Spleen (tissue), 11 donors: ENCODE measurements at regions not wholly inside any gene's neighbourhood (a gene's known extent, or its start where the extent isn't known, plus 50 kb on each side); places are given as distances from the start of the nearest gene placed in this dataset.

Source experiments
- DNase-seq: peaks from one replicate; pipeline ENCODE4 v3.0.0-alpha.2; 2020
- H3K27ac ChIP-seq, 8 donors: fragments of 200-600 bp; sonication (generic) in 7 of 8; 1 replicate in 4 of 8; 2 replicates in 4 of 8; pipeline versions ENCODE4 v1.5.0 to v1.8.0; 2016 to 2021; ENCODE audit warnings: inconsistent platforms in 4 of 8, mild to moderate bottlenecking in 4 of 8, moderate library complexity in 1 of 8
- H3K27me3 ChIP-seq, 7 donors: fragments of 200-600 bp; sonication (generic) in 6 of 7; replicated peaks in 1 of 7; 1 replicate in 4 of 7; 2 replicates in 3 of 7; pipeline versions ENCODE4 v1.5.0 to v1.8.0; 2016 to 2021; ENCODE audit warnings: inconsistent platforms in 3 of 7, mild to moderate bottlenecking in 1 of 7
- H3K36me3 ChIP-seq, 6 donors: fragments of 200-600 bp; sonication (generic) in 5 of 6; 1 replicate in 4 of 6; 2 replicates in 2 of 6; pipeline versions ENCODE4 v1.5.0 to v1.8.0; 2016 to 2021; ENCODE audit warnings: inconsistent platforms in 2 of 6
- H3K4me1 ChIP-seq, 6 donors: fragments of 200-600 bp; sonication (generic) in 5 of 6; 1 replicate in 3 of 6; 2 replicates in 3 of 6; pipeline versions ENCODE4 v1.5.0 to v1.8.0; 2016 to 2021; ENCODE audit warnings: inconsistent platforms in 3 of 6
- H3K4me3 ChIP-seq, 8 donors: fragments of 200-600 bp; sonication (generic) in 7 of 8; 1 replicate in 4 of 8; 2 replicates in 4 of 8; pipeline versions ENCODE4 v1.5.0 to v1.8.0; 2016 to 2021; ENCODE audit warnings: inconsistent platforms in 4 of 8, mild to moderate bottlenecking in 4 of 8, moderate library complexity in 2 of 8
- H3K9me3 ChIP-seq, 8 donors: fragments of 200-600 bp; sonication (generic) in 7 of 8; 1 replicate in 4 of 8; 2 replicates in 4 of 8; pipeline versions ENCODE4 v1.5.0 to v1.8.0; 2016 to 2021; ENCODE audit warnings: inconsistent platforms in 4 of 8
- POLR2A ChIP-seq, 3 donors: fragments of 450-650 bp; IDR thresholded peaks; one replicate each; pipeline ENCODE4 v1.5.1; 2017; ENCODE audit warnings: antibody characterized with exemption in 3 of 3, mild to moderate bottlenecking in 1 of 3
- POLR2AphosphoS5 ChIP-seq, 3 donors: sonication (generic); formaldehyde crosslinking; IDR thresholded peaks; one replicate each; pipeline ENCODE4 v1.5.1; 2017; ENCODE audit warnings: antibody characterized with exemption in 3 of 3
- WGBS, 5 donors: extraction: QIAGEN DNeasy Blood & Tissue Kit in 3 of 5; methylation state at CpG; one replicate each; pipeline versions ENCODE4 v1.1.5 to v1.1.7; 2013 to 2018; 5-methylcytosine and 5-hydroxymethylcytosine counted together
- intact Hi-C: fragments of 100-400 bp; cut with DNase I; formaldehyde crosslinking; loops from one replicate; pipeline ENCODE4 v1.15.0; 2023; ENCODE audit warnings: low total_unique reads
- TF ChIP-seq, protein P1 (sequence below), 11 experiments: fragments of 200-600 bp in 7 of 11; fragments of 450-650 bp in 4 of 11; sonication (generic) in 4 of 11; IDR thresholded peaks in 8 of 11; conservative IDR thresholded peaks in 3 of 11; 1 replicate in 7 of 11; 2 replicates in 4 of 11; pipeline versions ENCODE4 v1.4.0 to v1.8.0; 2016 to 2021; ENCODE audit warnings: antibody characterized with exemption in 11 of 11, inconsistent platforms in 4 of 11, mild to moderate bottlenecking in 1 of 11
- donor health status: healthy with polysubstance abuse.
- donor health status: DM: no; HTN: no; CAD: no; lungs with moderate emphysema.
- donor health status: DM: no; HTN: no; CAD: no.
- donor health status: Bipolar disorder and iron deficiency.
- donor health status: healthy.
- donor health status: DM: no; HTN: no; CAD: no.
- donor health status: DM: yes; HTN: yes; CAD: no.

DNA sequence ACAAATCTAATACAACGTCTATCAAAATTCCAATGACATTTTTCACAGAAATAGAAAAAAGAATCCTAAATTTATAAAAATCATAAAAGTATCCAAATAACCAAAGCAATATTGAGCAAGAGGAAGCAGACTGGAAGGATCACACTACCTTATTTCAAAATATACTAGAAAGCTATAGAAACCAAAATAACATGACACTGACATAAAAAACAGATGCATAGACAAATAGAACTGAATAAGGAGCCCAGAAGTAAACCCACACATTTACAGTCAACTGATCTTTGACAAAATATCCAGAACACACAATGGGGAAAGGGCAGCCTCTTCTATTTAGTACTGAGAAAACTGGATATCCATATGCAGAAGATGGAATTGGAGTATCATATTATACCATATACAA, 217.5 kb downstream of the MACC1 start:
- no peaks in the 10 kb centered on the region for H3K27me3 ChIP-seq
- H3K4me1 ChIP-seq: no peaks in the 10 kb centered on the region
- TF ChIP-seq POLR2A (IDR thresholded peaks at IDR 0.05) (no peak), POLR2AphosphoS5 (IDR thresholded peaks at IDR 0.05) (no peak)
- TF ChIP-seq, protein P1, sequence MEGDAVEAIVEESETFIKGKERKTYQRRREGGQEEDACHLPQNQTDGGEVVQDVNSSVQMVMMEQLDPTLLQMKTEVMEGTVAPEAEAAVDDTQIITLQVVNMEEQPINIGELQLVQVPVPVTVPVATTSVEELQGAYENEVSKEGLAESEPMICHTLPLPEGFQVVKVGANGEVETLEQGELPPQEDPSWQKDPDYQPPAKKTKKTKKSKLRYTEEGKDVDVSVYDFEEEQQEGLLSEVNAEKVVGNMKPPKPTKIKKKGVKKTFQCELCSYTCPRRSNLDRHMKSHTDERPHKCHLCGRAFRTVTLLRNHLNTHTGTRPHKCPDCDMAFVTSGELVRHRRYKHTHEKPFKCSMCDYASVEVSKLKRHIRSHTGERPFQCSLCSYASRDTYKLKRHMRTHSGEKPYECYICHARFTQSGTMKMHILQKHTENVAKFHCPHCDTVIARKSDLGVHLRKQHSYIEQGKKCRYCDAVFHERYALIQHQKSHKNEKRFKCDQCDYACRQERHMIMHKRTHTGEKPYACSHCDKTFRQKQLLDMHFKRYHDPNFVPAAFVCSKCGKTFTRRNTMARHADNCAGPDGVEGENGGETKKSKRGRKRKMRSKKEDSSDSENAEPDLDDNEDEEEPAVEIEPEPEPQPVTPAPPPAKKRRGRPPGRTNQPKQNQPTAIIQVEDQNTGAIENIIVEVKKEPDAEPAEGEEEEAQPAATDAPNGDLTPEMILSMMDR (IDR thresholded peaks at IDR 0.05 in 8 of 11, conservative IDR thresholded peaks at IDR 0.05 in 3 of 11): no peak
- no peaks in the 10 kb centered on the region for H3K9me3 ChIP-seq
- intact Hi-C loops: no loop called here
- no peak overlapping the region for H3K4me3 ChIP-seq
- 80 to 90% (median 86%) methylated on average over 1 of the region's 1 CpG for WGBS, 5 donors
- H3K36me3 ChIP-seq: no peaks in the 10 kb centered on the region
- DNase-seq: no peak
- no peak overlapping the region for H3K27ac ChIP-seq

DNA sequence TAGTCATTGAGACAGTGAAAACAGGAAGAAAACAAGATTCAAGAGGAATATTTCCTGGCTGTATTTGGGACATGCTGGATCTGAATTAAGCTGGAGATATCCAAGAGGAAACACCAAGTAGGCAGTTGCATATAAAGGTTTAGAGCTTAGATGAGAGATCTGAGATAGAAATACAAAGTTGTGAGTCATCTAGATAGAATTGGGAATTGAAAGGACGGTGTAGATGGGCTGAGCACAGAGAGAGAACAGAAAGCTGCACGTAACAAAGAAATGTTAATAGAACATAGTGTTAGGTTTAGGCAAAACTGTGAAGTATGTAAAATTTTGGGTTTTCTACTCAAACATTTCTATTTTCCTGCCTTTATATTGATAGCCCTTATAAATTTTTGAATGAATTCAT, 218.5 kb upstream of the TMEM196 start:
- 68 to 89% (median 76%) methylated on average over 2 of the region's 2 CpGs for whole genome bisulfite sequencing, 5 donors
- Histone ChIP-seq H3K36me3 (no peaks in the 10 kb centered on the region), H3K4me1 (no peaks in the 10 kb centered on the region), H3K27ac (no peak overlapping the region), H3K27me3 (no peaks in the 10 kb centered on the region), H3K4me3 (no peak overlapping the region), H3K9me3 (no peaks in the 10 kb centered on the region)
- DNase-seq: no peak
- TF ChIP-seq, protein P1 (IDR thresholded peaks at IDR 0.05 in 8 of 11, conservative IDR thresholded peaks at IDR 0.05 in 3 of 11): no peak
- TF ChIP-seq POLR2AphosphoS5 (IDR thresholded peaks at IDR 0.05): no peak
- TF ChIP-seq POLR2A (IDR thresholded peaks at IDR 0.05): no peak
- intact Hi-C loops: no loop called here

DNA sequence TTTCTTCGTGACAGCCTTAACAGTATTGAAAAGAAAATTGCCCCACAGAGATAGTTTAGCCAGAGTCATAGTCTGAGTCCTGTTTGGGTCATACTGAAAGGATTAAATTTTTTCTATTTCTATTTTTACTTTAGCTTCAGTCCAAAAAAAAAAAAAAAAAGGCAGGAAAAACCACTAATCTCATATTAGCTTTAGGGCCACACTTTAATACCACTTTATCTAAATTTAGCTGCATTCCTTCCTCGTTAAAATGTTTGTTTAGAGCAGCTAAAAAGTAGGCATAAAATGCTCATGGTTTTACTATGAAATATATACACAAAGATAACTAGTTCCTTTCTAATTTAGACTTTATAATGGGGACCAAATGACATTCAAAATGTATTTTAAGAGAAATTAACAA, 216.5 kb upstream of the TMEM196 start:
- Histone ChIP-seq H3K4me1 (no peaks in the 10 kb centered on the region), H3K27ac (no peak overlapping the region), H3K36me3 (no peaks in the 10 kb centered on the region), H3K4me3 (no peak overlapping the region), H3K9me3 (no peaks in the 10 kb centered on the region), H3K27me3 (no peaks in the 10 kb centered on the region)
- no peak for DNase-seq
- 61 to 75% (median 65%) methylated on average over 2 of the region's 2 CpGs for WGBS, 5 donors
- intact Hi-C loops: no loop called here
- TF ChIP-seq, protein P1 (IDR thresholded peaks at IDR 0.05 in 8 of 11, conservative IDR thresholded peaks at IDR 0.05 in 3 of 11): no peak
- TF ChIP-seq POLR2AphosphoS5 (IDR thresholded peaks at IDR 0.05): no peak
- TF ChIP-seq POLR2A (IDR thresholded peaks at IDR 0.05): no peak

DNA sequence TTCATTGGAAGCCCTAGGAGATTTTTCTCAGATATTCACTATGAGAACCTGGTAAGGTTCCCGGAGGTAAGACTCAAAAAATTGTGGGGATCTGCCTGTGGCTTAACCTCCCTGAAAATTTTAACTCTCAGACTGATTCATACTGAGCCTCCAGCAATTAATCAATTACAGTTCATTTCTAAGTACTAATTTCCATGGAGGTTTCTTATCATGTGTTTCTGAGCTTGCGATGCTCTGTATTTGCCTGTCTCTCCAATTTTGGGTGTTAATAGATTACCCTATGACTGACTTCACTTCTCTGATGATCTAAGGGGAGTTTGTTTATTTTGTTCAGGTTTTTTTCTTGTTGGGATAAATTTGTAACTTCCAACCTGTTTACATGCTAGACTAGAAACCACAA, 215.4 kb upstream of the TMEM196 start:
- Histone ChIP-seq H3K4me3 (no peak overlapping the region), H3K9me3 (no peaks in the 10 kb centered on the region), H3K36me3 (no peaks in the 10 kb centered on the region), H3K4me1 (no peaks in the 10 kb centered on the region), H3K27ac (no peak overlapping the region), H3K27me3 (no peaks in the 10 kb centered on the region)
- WGBS, 5 donors: 84 to 92% (median 88%) methylated on average over 2 of the region's 2 CpGs
- intact Hi-C loops: no loop called here
- DNase-seq: no peak
- TF ChIP-seq POLR2A (IDR thresholded peaks at IDR 0.05) (no peak), POLR2AphosphoS5 (IDR thresholded peaks at IDR 0.05) (no peak)
- TF ChIP-seq, protein P1 (IDR thresholded peaks at IDR 0.05 in 8 of 11, conservative IDR thresholded peaks at IDR 0.05 in 3 of 11): no peak
